Heart right ventricle (tissue), 16 donors: ENCODE measurements at regions not wholly inside any gene's neighbourhood (a gene's known extent, or its start where the extent isn't known, plus 50 kb on each side); places are given as distances from the start of the nearest gene placed in this dataset.

Experiments used
- ATAC-seq, 8 donors: fragments of 200-7000 bp; cut with Tn5 transposase; one replicate each; pipeline ENCODE4 v1.9.1; 2020; ENCODE audit warnings: mild to moderate bottlenecking in 8 of 8, moderate library complexity in 8 of 8, moderate number of reproducible peaks in 1 of 8
- DNase-seq, 2 donors: peaks; one replicate each; pipeline ENCODE4 v3.0.0-alpha.2; 2020
- H3K27ac ChIP-seq, 10 donors: fragments of 200-600 bp; sonication (generic) in 2 of 10; one replicate each; pipeline versions ENCODE4 v1.5.0 to v1.8.0; 2020 to 2022; ENCODE audit warnings: mild to moderate bottlenecking in 3 of 10
- H3K27me3 ChIP-seq, 7 donors: fragments of 200-600 bp; one replicate each; pipeline ENCODE4 v1.8.0; 2021 to 2022; ENCODE audit warnings: mild to moderate bottlenecking in 2 of 7
- H3K36me3 ChIP-seq, 9 donors: fragments of 200-600 bp; sonication (generic) in 1 of 9; one replicate each; pipeline versions ENCODE4 v1.5.0 to v1.8.0; 2020 to 2022; ENCODE audit warnings: mild to moderate bottlenecking in 2 of 9
- H3K4me1 ChIP-seq, 9 donors: fragments of 200-600 bp; sonication (generic) in 1 of 9; one replicate each; pipeline versions ENCODE4 v1.5.0 to v1.8.0; 2020 to 2022; ENCODE audit warnings: mild to moderate bottlenecking in 4 of 9
- H3K4me3 ChIP-seq, 10 donors: fragments of 200-600 bp; sonication (generic) in 2 of 10; one replicate each; pipeline versions ENCODE4 v1.5.0 to v1.8.0; 2020 to 2022; ENCODE audit warnings: mild to moderate bottlenecking in 7 of 10, moderate library complexity in 2 of 10
- H3K9me3 ChIP-seq, 11 donors: fragments of 200-600 bp in 10 of 11; sonication (generic) in 2 of 11; one replicate each; pipeline versions ENCODE4 v1.5.0 to v1.8.0; 2013 to 2022; ENCODE audit warnings: mild to moderate bottlenecking in 2 of 11, control low read depth in 1 of 11, moderate library complexity in 1 of 11
- WGBS, 2 donors: extraction: QIAGEN DNeasy Blood & Tissue Kit; methylation state at CpG; one replicate each; pipeline ENCODE4 v1.1.7; 2013; ENCODE audit warnings: inconsistent platforms in 1 of 2; 5-methylcytosine and 5-hydroxymethylcytosine counted together
- intact Hi-C, 10 donors: fragments of 100-400 bp; cut with DNase I; formaldehyde crosslinking; loops; one replicate each; pipeline versions ENCODE4 v1.11.1 to v1.14.2; 2022
- TF ChIP-seq, protein P1 (sequence below), 9 donors: fragments of 200-600 bp; sonication (generic) in 2 of 9; IDR thresholded peaks; one replicate each; pipeline versions ENCODE4 v1.5.0 to v1.8.0; 2021 to 2022; ENCODE audit warnings: antibody characterized with exemption in 9 of 9, mild to moderate bottlenecking in 5 of 9, moderate library complexity in 1 of 9
- donor health status: Arrhythmogenic right ventricular cardiomyopathy.
- donor health status: ischemic (EF 13 %, LVEDD 7.1; RV severe dilation, severe dysfunction).
- donor health status: healthy with polysubstance abuse.
- donor health status: DM: no; HTN: yes; CAD: no.
- donor health status: DM: no; HTN: no; CAD: no.
- donor health status: ischemic (EF 25% LVEDD 6.9; RV normal size, moderate dysfunction).
- donor health status: ischemic (EF 25% LVEDD 5.7; RV mildly dilated, moderate dysfunction).
- donor health status: healthy.
- donor health status: DM: yes; HTN: yes; CAD: no.
- donor health status: Ischemic cardiomyopathy.
- donor health status: ischemic (EF 35%, LVEDD 5.7; RV mildly dilated, moderate dysfunction).
- donor health status: nonischemic (EF 11% LVEDD 7.7; RV severe dilation, severe dysfunction).
- donor health status: DM: yes; HTN: yes; CAD: no.
- donor health status: PGD.
- donor health status: ischemic (EF 29% LVEDD 5.4; RV normal size, mild dysfunction).
- donor health status: nonischemic (EF 23%, LVEDD 6.1; RV moderate dilation, normal function).

DNA sequence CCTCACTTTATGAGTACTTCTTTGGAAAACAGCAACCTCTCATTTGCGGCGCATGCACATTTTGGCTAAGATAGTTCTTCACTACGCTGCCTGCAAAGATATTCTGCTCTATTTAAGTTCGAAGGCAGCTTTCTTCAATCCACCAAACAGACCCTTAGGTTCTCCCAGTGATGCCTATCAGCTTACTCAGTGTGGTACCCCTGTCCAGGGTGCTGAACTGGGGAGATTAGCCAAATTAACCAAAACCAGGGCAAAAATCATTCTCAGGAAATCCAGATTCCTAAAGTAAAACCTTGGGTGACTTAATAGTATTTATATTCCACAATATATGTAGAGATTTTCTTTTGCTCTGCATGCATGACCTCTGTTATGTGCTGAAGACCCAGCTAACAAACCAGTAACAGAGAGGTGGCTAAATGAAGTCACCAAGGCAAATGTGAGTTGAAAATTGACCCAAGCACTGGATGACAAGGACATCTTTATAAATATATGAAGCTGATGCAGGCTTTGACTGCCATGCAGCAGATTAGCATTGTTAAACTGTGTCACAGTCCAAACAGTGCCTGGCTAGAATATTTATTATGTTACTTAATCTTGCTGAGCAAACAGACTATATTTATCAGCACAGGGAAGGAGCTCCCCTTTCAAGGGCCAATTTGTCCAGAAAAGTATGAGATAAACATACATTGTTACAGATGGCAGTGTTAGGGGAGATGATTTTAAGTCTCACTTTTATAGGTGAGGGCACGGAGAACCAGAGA lies 418.2 kb downstream of the STIM2 start:
- TF ChIP-seq, protein P1, sequence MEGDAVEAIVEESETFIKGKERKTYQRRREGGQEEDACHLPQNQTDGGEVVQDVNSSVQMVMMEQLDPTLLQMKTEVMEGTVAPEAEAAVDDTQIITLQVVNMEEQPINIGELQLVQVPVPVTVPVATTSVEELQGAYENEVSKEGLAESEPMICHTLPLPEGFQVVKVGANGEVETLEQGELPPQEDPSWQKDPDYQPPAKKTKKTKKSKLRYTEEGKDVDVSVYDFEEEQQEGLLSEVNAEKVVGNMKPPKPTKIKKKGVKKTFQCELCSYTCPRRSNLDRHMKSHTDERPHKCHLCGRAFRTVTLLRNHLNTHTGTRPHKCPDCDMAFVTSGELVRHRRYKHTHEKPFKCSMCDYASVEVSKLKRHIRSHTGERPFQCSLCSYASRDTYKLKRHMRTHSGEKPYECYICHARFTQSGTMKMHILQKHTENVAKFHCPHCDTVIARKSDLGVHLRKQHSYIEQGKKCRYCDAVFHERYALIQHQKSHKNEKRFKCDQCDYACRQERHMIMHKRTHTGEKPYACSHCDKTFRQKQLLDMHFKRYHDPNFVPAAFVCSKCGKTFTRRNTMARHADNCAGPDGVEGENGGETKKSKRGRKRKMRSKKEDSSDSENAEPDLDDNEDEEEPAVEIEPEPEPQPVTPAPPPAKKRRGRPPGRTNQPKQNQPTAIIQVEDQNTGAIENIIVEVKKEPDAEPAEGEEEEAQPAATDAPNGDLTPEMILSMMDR (IDR thresholded peaks at IDR 0.05), result no peak
- DNase-seq (no peak), ATAC-seq (no peak)
- no peaks in the 10 kb centered on the region for H3K36me3 ChIP-seq
- peaks cover 0 to 3% (median 0%) of the 10 kb centered on the region in 11 donors for H3K9me3 ChIP-seq
- H3K4me3 ChIP-seq, result no peak overlapping the region
- H3K27ac ChIP-seq, result no peak overlapping the region
- 55 to 56% methylated on average over 5 of the region's 5 CpGs for WGBS, 2 donors
- intact Hi-C loops, result no loop called here
- peaks cover 0 to 7% (median 0%) of the 10 kb centered on the region in 7 donors for H3K27me3 ChIP-seq
- H3K4me1 ChIP-seq, result no peaks in the 10 kb centered on the region

DNA sequence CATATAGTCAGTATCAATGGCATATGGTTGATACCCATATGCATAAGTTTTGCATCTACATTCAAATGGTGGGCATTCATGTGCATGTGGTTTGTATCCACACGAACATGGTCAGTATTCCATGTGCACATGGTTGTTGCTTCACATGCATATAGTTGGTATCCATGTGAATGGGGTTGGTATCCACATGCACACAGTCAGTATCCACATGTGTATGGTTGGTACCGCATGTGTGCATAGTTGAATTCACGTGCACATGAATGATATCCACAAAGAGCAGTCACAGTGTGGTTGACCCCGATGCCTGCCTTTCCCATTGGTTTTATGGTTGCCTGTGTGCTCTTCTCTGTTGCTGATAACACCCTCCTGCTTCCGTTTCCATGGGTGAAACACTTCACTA lies 427.9 kb downstream of the STIM2 start:
- WGBS, 2 donors, result 73 to 78% methylated on average over 5 of the region's 5 CpGs
- TF ChIP-seq, protein P1 (IDR thresholded peaks at IDR 0.05), result no peak
- no peak for DNase-seq
- ATAC-seq, result no peak
- H3K4me3 ChIP-seq, result no peak overlapping the region
- H3K9me3 ChIP-seq, result no peaks in the 10 kb centered on the region
- H3K36me3 ChIP-seq, result no peaks in the 10 kb centered on the region
- no peaks in the 10 kb centered on the region for H3K4me1 ChIP-seq
- H3K27ac ChIP-seq, result no peak overlapping the region
- no peaks in the 10 kb centered on the region for H3K27me3 ChIP-seq
- intact Hi-C loops, result no loop called here

DNA sequence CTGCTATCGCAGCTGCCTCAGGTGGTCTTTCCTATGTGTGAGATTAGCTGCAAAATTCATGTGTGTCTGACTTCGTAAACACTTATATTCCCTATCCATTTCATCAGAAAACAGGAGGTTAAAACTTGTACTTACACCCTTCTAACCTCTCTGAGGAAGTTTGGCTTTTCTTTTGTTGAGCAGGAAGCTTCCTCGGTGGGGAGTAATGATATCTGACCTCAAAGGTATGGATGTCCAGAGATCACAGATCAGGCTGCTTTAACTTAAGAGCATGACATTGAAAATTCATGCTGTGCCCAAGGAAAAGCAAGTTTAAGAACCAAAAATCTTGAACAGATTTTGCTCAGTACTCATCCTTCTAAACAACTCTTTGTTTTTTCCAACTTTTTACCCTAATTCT lies 429.1 kb downstream of the STIM2 start:
- no peak for ATAC-seq
- no peak for DNase-seq
- no peak overlapping the region for H3K4me3 ChIP-seq
- H3K27ac ChIP-seq, result no peak overlapping the region
- TF ChIP-seq, protein P1 (IDR thresholded peaks at IDR 0.05), result no peak
- peaks cover 0 to 5% (median 0%) of the 10 kb centered on the region in 7 donors for H3K27me3 ChIP-seq
- no peaks in the 10 kb centered on the region for H3K4me1 ChIP-seq
- no peaks in the 10 kb centered on the region for H3K9me3 ChIP-seq
- H3K36me3 ChIP-seq, result no peaks in the 10 kb centered on the region
- 46 to 50% methylated on average over 3 of the region's 3 CpGs for WGBS, 2 donors
- intact Hi-C loops, result no loop called here

DNA sequence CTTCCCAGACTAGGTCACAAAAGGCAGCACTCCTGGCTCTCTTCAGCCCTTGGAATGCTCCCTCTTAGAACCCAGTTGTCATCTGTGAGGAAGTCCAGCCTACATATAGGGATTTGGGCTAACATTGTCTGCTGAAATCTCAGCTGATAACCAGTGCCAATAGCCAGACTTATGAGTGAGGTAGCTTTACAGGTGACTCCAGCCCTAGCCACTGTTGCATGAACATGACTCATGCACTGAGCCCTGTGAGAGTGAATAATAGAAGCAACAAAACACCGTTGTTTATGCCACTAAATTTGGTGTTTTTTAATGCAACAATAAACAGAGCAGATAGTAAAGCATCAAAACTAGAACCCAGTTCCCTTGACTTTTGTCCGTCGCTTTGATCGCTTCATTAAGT lies 433.2 kb downstream of the STIM2 start:
- ATAC-seq (no peak), DNase-seq (no peak)
- H3K4me1 ChIP-seq, result no peaks in the 10 kb centered on the region
- H3K27ac ChIP-seq, result no peak overlapping the region
- 70 to 71% methylated on average over 4 of the region's 4 CpGs for WGBS, 2 donors
- TF ChIP-seq, protein P1 (IDR thresholded peaks at IDR 0.05), result no peak
- no peaks in the 10 kb centered on the region for H3K9me3 ChIP-seq
- no peak overlapping the region for H3K4me3 ChIP-seq
- intact Hi-C loops, result no loop called here
- no peaks in the 10 kb centered on the region for H3K36me3 ChIP-seq
- peaks cover 0 to 6% (median 0%) of the 10 kb centered on the region in 7 donors for H3K27me3 ChIP-seq
